Right lobe of liver (tissue), 4 donors: ENCODE measurements at regions not wholly inside any gene's neighbourhood (a gene's known extent, or its start where the extent isn't known, plus 50 kb on each side); places are given as distances from the start of the nearest gene placed in this dataset.

Experiments
- CTCF ChIP-seq, 4 donors: fragments of 200-600 bp in 3 of 4; fragments of 450-650 bp in 1 of 4; IDR thresholded peaks; one replicate each; pipeline versions ENCODE4 v1.5.1 to v1.8.0; 2016 to 2022; ENCODE audit warnings: antibody characterized with exemption in 4 of 4, mild to moderate bottlenecking in 2 of 4
- POLR2A ChIP-seq: fragments of 450-650 bp; IDR thresholded peaks from one replicate; pipeline ENCODE4 v1.6.1; 2017; ENCODE audit warnings: antibody characterized with exemption, mild to moderate bottlenecking
- donor health status: DM: no; HTN: no; CAD: no.
- donor health status: DM: no; HTN: no; CAD: no.
- donor health status: DM: no; HTN: yes; CAD: no.

GRCh38 chr2:67050622-67051021 lies 346.5 kb upstream of the ETAA1 start:
- TF ChIP-seq POLR2A = no peak
- TF ChIP-seq CTCF (IDR thresholded peaks at IDR 0.05) = no peak
